H9 (cell line): ENCODE measurements at regions not wholly inside any gene's neighbourhood (a gene's known extent, or its start where the extent isn't known, plus 50 kb on each side); places are given as distances from the start of the nearest gene placed in this dataset.

Experiments
- DNase-seq: peaks from one replicate; pipeline ENCODE4 v3.0.0-alpha.2; 2017
- H2AFZ ChIP-seq: one replicate; pipeline ENCODE4 v1.6.1; 2013; ENCODE audit warnings: mild to moderate bottlenecking, low read length, control low read depth, moderate library complexity
- H2AK5ac ChIP-seq: 2 replicates; pipeline ENCODE4 v1.6.1; 2013; ENCODE audit warnings: low read length, control low read depth, mixed read lengths; ENCODE audit not compliant: insufficient read length
- H2BK120ac ChIP-seq: one replicate; pipeline ENCODE4 v1.6.1; 2013; ENCODE audit warnings: low read depth, mild to moderate bottlenecking, low read length, control low read depth, inconsistent platforms; ENCODE audit not compliant: poor library complexity, severe bottlenecking
- H2BK12ac ChIP-seq: 2 replicates; pipeline ENCODE4 v1.6.1; 2013; ENCODE audit warnings: low read length, control low read depth, mixed read lengths, low read depth; ENCODE audit not compliant: insufficient read length
- H2BK15ac ChIP-seq: 2 replicates; pipeline ENCODE4 v1.6.1; 2013; ENCODE audit warnings: low read depth, low read length, control low read depth
- H2BK20ac ChIP-seq: one replicate; pipeline ENCODE4 v1.6.1; 2013; ENCODE audit warnings: low read depth, mild to moderate bottlenecking, low read length, control low read depth, inconsistent platforms; ENCODE audit not compliant: poor library complexity, severe bottlenecking
- H2BK5ac ChIP-seq: 2 replicates; pipeline ENCODE4 v1.6.1; 2013; ENCODE audit warnings: low read length, control low read depth, mixed read lengths; ENCODE audit not compliant: insufficient read length
- H3K14ac ChIP-seq: 2 replicates; pipeline ENCODE4 v1.6.1; 2013; ENCODE audit warnings: low read length, control low read depth; ENCODE audit not compliant: insufficient read depth
- H3K18ac ChIP-seq: 2 replicates; pipeline ENCODE4 v1.6.1; 2013; ENCODE audit warnings: low read depth, mild to moderate bottlenecking, mixed read lengths, low read length, control low read depth; ENCODE audit not compliant: insufficient read length
- H3K23ac ChIP-seq: 2 replicates; pipeline ENCODE4 v1.6.1; 2013; ENCODE audit warnings: low read length, control low read depth, mixed read lengths, low read depth; ENCODE audit not compliant: insufficient read length
- H3K23me2 ChIP-seq: 2 replicates; pipeline ENCODE4 v1.6.1; 2013; ENCODE audit warnings: low read depth, mild to moderate bottlenecking, mixed read lengths, low read length, control low read depth; ENCODE audit not compliant: insufficient read length, poor library complexity, severe bottlenecking
- H3K27ac ChIP-seq: 2 replicates; pipeline ENCODE4 v1.5.1; 2013; ENCODE audit warnings: low read length, control low read depth, mixed read lengths, low read depth; ENCODE audit not compliant: insufficient read length
- H3K27me3 ChIP-seq: 2 replicates; pipeline ENCODE4 v1.6.1; 2013; ENCODE audit warnings: low read length, control low read depth, inconsistent platforms; ENCODE audit not compliant: insufficient read depth
- H3K4ac ChIP-seq: 2 replicates; pipeline ENCODE4 v1.6.1; 2013; ENCODE audit warnings: low read depth, mild to moderate bottlenecking, control low read depth, inconsistent platforms, low read length, moderate library complexity
- H3K4me1 ChIP-seq: 2 replicates; pipeline ENCODE4 v1.6.1; 2013; ENCODE audit warnings: low read length, control low read depth, inconsistent platforms; ENCODE audit not compliant: insufficient read depth
- H3K4me2 ChIP-seq: 2 replicates; pipeline ENCODE4 v1.6.1; 2013; ENCODE audit warnings: low read length, control low read depth, mixed read lengths; ENCODE audit not compliant: insufficient read length, insufficient read depth
- H3K56ac ChIP-seq: 2 replicates; pipeline ENCODE4 v1.6.1; 2013; ENCODE audit warnings: low read depth, mild to moderate bottlenecking, mixed read lengths, low read length, control low read depth; ENCODE audit not compliant: insufficient read length
- H3K79me1 ChIP-seq: 2 replicates; pipeline ENCODE4 v1.6.1; 2013; ENCODE audit warnings: low read depth, mild to moderate bottlenecking, moderate library complexity, low read length, control low read depth, inconsistent platforms; ENCODE audit not compliant: insufficient read depth, poor library complexity, severe bottlenecking
- H3K79me2 ChIP-seq: 2 replicates; pipeline ENCODE4 v1.6.1; 2013; ENCODE audit warnings: low read length, control low read depth, inconsistent platforms; ENCODE audit not compliant: insufficient read depth
- H3K9ac ChIP-seq: 2 replicates; pipeline ENCODE4 v1.6.1; 2013; ENCODE audit warnings: low read length, control low read depth, mixed read lengths; ENCODE audit not compliant: insufficient read length; ENCODE audit errors: extremely low read depth
- H3K9me3 ChIP-seq: one replicate; pipeline ENCODE4 v1.6.1; 2013; ENCODE audit warnings: low read depth, low read length, inconsistent platforms; ENCODE audit not compliant: control insufficient read depth
- H3T11ph ChIP-seq: one replicate; pipeline ENCODE4 v1.6.1; 2013; ENCODE audit warnings: mild to moderate bottlenecking, low read length, control low read depth, inconsistent platforms
- H4K20me1 ChIP-seq: one replicate; pipeline ENCODE4 v1.6.1; 2013; ENCODE audit not compliant: control insufficient read depth, insufficient read length, insufficient read depth
- H4K5ac ChIP-seq: 2 replicates; pipeline ENCODE4 v1.6.1; 2013; ENCODE audit warnings: low read depth, mild to moderate bottlenecking, mixed read lengths, low read length, control low read depth; ENCODE audit not compliant: insufficient read length
- H4K8ac ChIP-seq: replicated peaks from 2 replicates; pipeline ENCODE4 v1.6.1; 2013; ENCODE audit warnings: low read length, control low read depth, mixed read lengths, low read depth; ENCODE audit not compliant: insufficient read length
- H4K91ac ChIP-seq: 2 replicates; pipeline ENCODE4 v1.6.1; 2013; ENCODE audit warnings: low read depth, mild to moderate bottlenecking, moderate library complexity, mixed read lengths, low read length, control low read depth; ENCODE audit not compliant: insufficient read length
- H3K27ac Mint-ChIP-seq, 3 experiments: 2 replicates in 2 of 3; 3 replicates in 1 of 3; pipeline ENCODE4 v1.8.0; 2020 to 2021; ENCODE audit warnings: mixed read lengths in 3 of 3, mild to moderate bottlenecking in 1 of 3, moderate library complexity in 1 of 3
- H3K27me3 Mint-ChIP-seq: 2 replicates; pipeline ENCODE4 v1.8.0; 2021; ENCODE audit warnings: low read depth, mild to moderate bottlenecking, moderate library complexity, mixed read lengths
- H3K36me3 Mint-ChIP-seq, 3 experiments: 2 replicates in 2 of 3; 3 replicates in 1 of 3; pipeline ENCODE4 v1.8.0; 2020 to 2021; ENCODE audit warnings: low read depth in 3 of 3, mixed read lengths in 3 of 3; ENCODE audit not compliant: insufficient read depth in 1 of 3
- H3K4me1 Mint-ChIP-seq, 2 experiments: 2 replicates each; pipeline ENCODE4 v1.8.0; 2020; ENCODE audit warnings: mixed read lengths in 2 of 2
- H3K4me3 Mint-ChIP-seq, 2 experiments: 2 replicates in 1 of 2; 3 replicates in 1 of 2; pipeline ENCODE4 v1.8.0; 2020 to 2021; ENCODE audit warnings: mild to moderate bottlenecking in 2 of 2, mixed read lengths in 2 of 2, moderate library complexity in 1 of 2
- H3K9me3 Mint-ChIP-seq, 2 experiments: 2 replicates in 1 of 2; 3 replicates in 1 of 2; pipeline ENCODE4 v1.8.0; 2020; ENCODE audit warnings: mild to moderate bottlenecking in 2 of 2, mixed read lengths in 2 of 2, moderate library complexity in 1 of 2
- CTCF ChIP-seq: fragments of 200-600 bp; sonication (generic); conservative IDR thresholded peaks from 3 replicates; pipeline ENCODE4 v1.8.0; 2021; ENCODE audit warnings: antibody characterized with exemption, mild to moderate bottlenecking
- WGBS: extraction: QIAGEN DNeasy Blood & Tissue Kit; methylation state at CpG from one replicate; pipeline ENCODE4 v1.1.7; 2013; ENCODE audit warnings: missing lambda C conversion rate, low lambda C conversion rate, mixed read lengths; ENCODE audit not compliant: insufficient read length; ENCODE audit errors: extremely low coverage; 5-methylcytosine and 5-hydroxymethylcytosine counted together

GRCh38 chr9:134268747-134269146, 57.5 kb upstream of the RXRA start:
- no peak overlapping the region for H3K27ac Mint-ChIP-seq
- WGBS, result no CpG with 5 or more reads among the region's 6 CpGs
- H3K36me3 Mint-ChIP-seq, result no peaks in the 10 kb centered on the region; a peak in 1 of 7 replicates
- no peaks in the 10 kb centered on the region for H3K27me3 ChIP-seq
- H3K4me1 ChIP-seq, result no peaks in the 10 kb centered on the region
- H4K20me1 ChIP-seq, result peaks cover 4% of the 10 kb centered on the region
- no peak overlapping the region for H2BK5ac ChIP-seq
- peaks cover 0 to 6% of the 10 kb centered on the region in 2 experiments; a peak in 2 of 5 replicates for H3K9me3 Mint-ChIP-seq
- no peak overlapping the region for H3K14ac ChIP-seq
- no peak overlapping the region for H3K27ac ChIP-seq
- no peaks in the 10 kb centered on the region for H3K23me2 ChIP-seq
- no peak overlapping the region for H2BK15ac ChIP-seq
- no peak overlapping the region for H3K4me2 ChIP-seq
- H3K56ac ChIP-seq, result no peak overlapping the region
- peaks cover 18 to 35% of the 10 kb centered on the region in 2 experiments for H3K4me1 Mint-ChIP-seq
- H3K9me3 ChIP-seq, result no peaks in the 10 kb centered on the region
- no peak overlapping the region for H4K91ac ChIP-seq
- no peak overlapping the region for H3K23ac ChIP-seq
- no peak overlapping the region for H2AK5ac ChIP-seq
- H2BK12ac ChIP-seq, result no peak overlapping the region
- H3K79me2 ChIP-seq, result no peaks in the 10 kb centered on the region
- H3T11ph ChIP-seq, result no peak overlapping the region
- H4K8ac ChIP-seq, result no peak overlapping the region
- H2BK120ac ChIP-seq, result no peak overlapping the region
- H3K18ac ChIP-seq, result no peak overlapping the region
- no peak overlapping the region for H2BK20ac ChIP-seq
- H2AFZ ChIP-seq, result no peak overlapping the region
- H3K4ac ChIP-seq, result no peak overlapping the region
- H3K79me1 ChIP-seq, result no peaks in the 10 kb centered on the region
- no peak overlapping the region for H3K4me3 Mint-ChIP-seq
- DNase-seq, result no peak
- H4K5ac ChIP-seq, result no peak overlapping the region
- TF ChIP-seq CTCF, result no peak
- H3K9ac ChIP-seq, result no peak overlapping the region
- peaks cover 2% of the 10 kb centered on the region for H3K27me3 Mint-ChIP-seq
